C4-2B (cell line): ENCODE measurements at regions not wholly inside any gene's neighbourhood (a gene's known extent, or its start where the extent isn't known, plus 50 kb on each side); places are given as distances from the start of the nearest gene placed in this dataset.

ENCODE experiments used
- ZFX ChIP-seq: fragments of 450-650 bp; IDR thresholded peaks from 2 replicates; pipeline ENCODE4 v1.6.1; 2017
- TF ChIP-seq, protein P1 (sequence below): fragments of 450-650 bp; conservative IDR thresholded peaks from 2 replicates; pipeline ENCODE4 v1.5.1; 2017; ENCODE audit warnings: mild to moderate bottlenecking

DNA sequence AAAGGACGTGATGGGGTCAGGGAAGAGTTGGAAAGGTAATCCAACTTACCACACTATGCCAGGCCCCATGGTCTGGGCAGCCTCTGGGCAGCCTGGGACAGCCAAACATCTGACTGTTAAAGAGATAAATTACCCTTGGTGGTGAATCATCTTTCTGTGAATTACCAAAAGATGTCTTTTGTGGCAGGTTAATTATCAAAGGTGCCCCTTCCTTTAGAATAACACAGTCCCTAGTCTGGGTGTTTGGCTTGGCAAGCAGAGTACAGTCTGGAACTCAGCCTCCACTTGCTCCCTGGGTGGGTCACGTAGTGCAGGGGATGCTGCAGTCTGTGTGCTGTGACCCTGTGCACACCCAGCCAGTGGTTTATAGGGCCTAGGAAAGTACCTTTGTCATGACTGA, 113.1 kb downstream of the ZNF621 start:
- TF ChIP-seq, protein P1, sequence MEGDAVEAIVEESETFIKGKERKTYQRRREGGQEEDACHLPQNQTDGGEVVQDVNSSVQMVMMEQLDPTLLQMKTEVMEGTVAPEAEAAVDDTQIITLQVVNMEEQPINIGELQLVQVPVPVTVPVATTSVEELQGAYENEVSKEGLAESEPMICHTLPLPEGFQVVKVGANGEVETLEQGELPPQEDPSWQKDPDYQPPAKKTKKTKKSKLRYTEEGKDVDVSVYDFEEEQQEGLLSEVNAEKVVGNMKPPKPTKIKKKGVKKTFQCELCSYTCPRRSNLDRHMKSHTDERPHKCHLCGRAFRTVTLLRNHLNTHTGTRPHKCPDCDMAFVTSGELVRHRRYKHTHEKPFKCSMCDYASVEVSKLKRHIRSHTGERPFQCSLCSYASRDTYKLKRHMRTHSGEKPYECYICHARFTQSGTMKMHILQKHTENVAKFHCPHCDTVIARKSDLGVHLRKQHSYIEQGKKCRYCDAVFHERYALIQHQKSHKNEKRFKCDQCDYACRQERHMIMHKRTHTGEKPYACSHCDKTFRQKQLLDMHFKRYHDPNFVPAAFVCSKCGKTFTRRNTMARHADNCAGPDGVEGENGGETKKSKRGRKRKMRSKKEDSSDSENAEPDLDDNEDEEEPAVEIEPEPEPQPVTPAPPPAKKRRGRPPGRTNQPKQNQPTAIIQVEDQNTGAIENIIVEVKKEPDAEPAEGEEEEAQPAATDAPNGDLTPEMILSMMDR = no peak
- TF ChIP-seq ZFX = no peak
